NB4 (cell line): ENCODE measurements at regions not wholly inside any gene's neighbourhood (a gene's known extent, or its start where the extent isn't known, plus 50 kb on each side); places are given as distances from the start of the nearest gene placed in this dataset.

Experiments used
- DNase-seq: peaks from one replicate; pipeline ENCODE4 v3.0.0; 2010; ENCODE audit warnings: low read depth
- H3K4me3 ChIP-seq: one replicate; pipeline ENCODE4 v1.5.1; 2011; ENCODE audit warnings: mild to moderate bottlenecking, low read depth, low read length, moderate library complexity
- MYC ChIP-seq: IDR thresholded peaks from 2 replicates; pipeline ENCODE4 v1.6.1; 2011; ENCODE audit warnings: low read depth, low read length
- POLR2A ChIP-seq: IDR thresholded peaks from 2 replicates; pipeline ENCODE4 v1.6.1; 2011; ENCODE audit warnings: mild to moderate bottlenecking; ENCODE audit not compliant: insufficient read length; ENCODE audit errors: extremely low read depth
- TF ChIP-seq, protein P1 (sequence below): IDR thresholded peaks from 2 replicates; pipeline ENCODE4 v1.6.1; 2011; ENCODE audit warnings: low read depth, low read length
- TF ChIP-seq, protein P2 (sequence below): IDR thresholded peaks from one replicate; pipeline ENCODE4 v1.5.1; 2012; ENCODE audit warnings: low read depth, low read length

GRCh38 chr11:109112821-109113280 lies 309.1 kb upstream of the C11orf87 start:
- TF ChIP-seq, protein P1, sequence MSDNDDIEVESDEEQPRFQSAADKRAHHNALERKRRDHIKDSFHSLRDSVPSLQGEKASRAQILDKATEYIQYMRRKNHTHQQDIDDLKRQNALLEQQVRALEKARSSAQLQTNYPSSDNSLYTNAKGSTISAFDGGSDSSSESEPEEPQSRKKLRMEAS, result no peak
- TF ChIP-seq POLR2A (no peak), MYC (no peak)
- TF ChIP-seq, protein P2, sequence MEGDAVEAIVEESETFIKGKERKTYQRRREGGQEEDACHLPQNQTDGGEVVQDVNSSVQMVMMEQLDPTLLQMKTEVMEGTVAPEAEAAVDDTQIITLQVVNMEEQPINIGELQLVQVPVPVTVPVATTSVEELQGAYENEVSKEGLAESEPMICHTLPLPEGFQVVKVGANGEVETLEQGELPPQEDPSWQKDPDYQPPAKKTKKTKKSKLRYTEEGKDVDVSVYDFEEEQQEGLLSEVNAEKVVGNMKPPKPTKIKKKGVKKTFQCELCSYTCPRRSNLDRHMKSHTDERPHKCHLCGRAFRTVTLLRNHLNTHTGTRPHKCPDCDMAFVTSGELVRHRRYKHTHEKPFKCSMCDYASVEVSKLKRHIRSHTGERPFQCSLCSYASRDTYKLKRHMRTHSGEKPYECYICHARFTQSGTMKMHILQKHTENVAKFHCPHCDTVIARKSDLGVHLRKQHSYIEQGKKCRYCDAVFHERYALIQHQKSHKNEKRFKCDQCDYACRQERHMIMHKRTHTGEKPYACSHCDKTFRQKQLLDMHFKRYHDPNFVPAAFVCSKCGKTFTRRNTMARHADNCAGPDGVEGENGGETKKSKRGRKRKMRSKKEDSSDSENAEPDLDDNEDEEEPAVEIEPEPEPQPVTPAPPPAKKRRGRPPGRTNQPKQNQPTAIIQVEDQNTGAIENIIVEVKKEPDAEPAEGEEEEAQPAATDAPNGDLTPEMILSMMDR, result no peak
- no peak overlapping the region for H3K4me3 ChIP-seq
- no peak for DNase-seq

GRCh38 chr11:109120341-109120740 lies 301.6 kb upstream of the C11orf87 start:
- no peak overlapping the region for H3K4me3 ChIP-seq
- no peak for TF ChIP-seq MYC
- no peak for TF ChIP-seq POLR2A
- TF ChIP-seq, protein P2, result no peak
- TF ChIP-seq, protein P1, result no peak
- DNase-seq, result no peak

DNA sequence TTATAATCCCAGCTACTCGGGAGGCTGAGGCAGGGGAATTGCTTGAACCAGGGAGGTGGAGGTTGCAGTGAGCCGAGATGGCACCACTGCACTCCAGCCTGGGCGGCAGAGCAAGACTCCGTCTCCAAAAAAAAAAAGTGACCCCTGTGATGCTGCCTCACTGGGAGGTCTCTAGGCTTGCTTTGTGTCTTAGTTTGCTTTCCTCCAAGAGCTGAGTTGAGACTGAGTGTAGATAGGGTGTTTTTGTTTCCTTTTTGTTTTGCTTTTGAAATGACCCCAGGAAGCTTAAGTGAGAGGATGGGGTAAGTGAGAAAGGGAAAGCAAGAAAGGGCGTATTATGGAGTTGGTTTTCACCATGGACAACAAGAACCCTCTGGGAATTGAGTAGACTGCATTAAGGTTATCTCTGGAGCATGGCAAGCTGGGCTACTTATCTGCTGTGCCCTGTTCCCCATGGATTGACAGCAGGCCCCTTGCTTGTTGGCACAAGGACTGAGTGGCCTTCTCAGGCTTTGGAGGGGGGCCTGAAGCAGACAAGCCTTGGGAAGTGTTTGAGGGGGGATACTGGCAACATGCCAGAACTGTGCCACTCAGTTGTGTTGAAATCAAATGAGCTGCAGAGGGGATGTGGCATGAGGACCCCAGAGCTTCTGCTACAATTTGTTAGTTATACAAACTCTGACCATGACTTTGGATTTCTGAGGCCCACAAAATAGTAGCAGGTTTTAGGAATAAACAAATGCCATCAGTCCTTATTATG lies 300.6 kb upstream of the C11orf87 start:
- no peak for DNase-seq
- TF ChIP-seq, protein P2, result no peak
- TF ChIP-seq POLR2A (no peak), MYC (no peak)
- TF ChIP-seq, protein P1, result no peak
- no peak overlapping the region for H3K4me3 ChIP-seq

DNA sequence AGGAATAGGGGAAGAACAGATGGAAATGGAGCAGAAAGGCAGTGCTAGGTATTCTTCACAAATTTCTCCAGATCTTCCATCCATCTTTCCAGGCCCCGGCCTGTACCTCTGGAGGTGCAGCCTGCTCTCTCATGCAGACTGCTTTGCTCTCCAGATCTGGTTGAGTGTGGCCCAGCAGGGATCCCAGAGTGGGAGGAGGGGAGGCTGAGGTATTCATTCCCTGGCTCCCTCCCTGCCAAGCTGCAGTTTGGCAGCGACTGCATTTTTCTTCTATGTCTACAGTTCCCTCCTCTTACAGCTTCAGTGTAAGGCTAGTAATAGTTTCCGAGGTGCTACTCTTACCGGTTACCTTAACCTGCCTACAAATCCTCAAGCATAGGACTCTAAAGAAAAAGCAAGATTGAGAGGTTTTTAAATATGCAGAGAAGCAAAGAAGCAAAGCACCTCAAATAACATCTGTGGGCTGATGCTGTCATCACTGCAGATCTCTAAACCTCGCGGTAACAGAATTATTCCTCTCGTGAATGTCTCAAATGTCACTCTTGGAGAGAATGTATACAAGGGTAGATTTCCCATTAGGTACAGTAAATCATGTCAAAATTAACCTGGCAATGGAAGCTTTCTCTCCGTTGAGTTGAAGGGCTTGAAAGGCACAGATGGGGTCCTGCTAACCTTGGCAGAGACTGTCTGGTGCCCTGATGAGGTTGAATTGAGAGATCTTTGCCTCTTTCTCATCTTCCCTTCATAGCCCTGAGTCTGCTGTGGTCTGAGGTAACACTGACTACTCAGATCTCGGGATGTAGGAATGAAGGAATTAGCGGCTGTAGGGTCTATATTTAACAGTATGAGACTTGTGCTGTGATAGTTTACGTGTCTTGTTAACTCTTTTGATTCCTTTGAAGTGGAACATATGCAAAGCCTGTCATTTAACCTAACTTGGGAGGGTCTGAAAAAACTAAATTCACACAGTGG lies 297.9 kb upstream of the C11orf87 start:
- no peak for DNase-seq
- TF ChIP-seq, protein P1, result no peak
- TF ChIP-seq, protein P2, result no peak
- TF ChIP-seq MYC, result no peak
- no peak for TF ChIP-seq POLR2A
- no peak overlapping the region for H3K4me3 ChIP-seq

DNA sequence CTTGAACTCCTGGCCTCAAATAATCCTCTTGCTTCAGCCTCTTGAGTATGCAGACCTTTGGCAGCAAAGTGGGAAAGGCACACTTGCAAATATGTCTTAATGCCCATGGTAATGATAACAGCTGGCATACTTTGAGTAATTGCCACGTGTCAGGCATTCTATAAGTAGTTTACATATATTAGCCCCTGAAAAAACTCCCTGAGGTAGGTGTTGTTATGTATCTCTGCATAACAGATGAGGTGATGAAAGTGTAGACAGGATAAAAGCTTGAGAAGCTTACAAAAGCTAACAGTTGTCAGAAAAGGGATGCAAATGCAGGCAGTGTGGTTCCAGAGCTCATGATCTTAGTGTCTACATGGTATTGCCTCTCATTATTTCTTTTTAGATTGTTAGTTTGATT lies 291.1 kb upstream of the C11orf87 start:
- no peak for DNase-seq
- no peak overlapping the region for H3K4me3 ChIP-seq
- TF ChIP-seq MYC (no peak), POLR2A (no peak)
- TF ChIP-seq, protein P2, result no peak
- TF ChIP-seq, protein P1, result no peak
